ENCODE measurements at regions not wholly inside any gene's neighbourhood (a gene's known extent, or its start where the extent isn't known, plus 50 kb on each side); places are given as distances from the start of the nearest gene placed in this dataset.

GRCh38 chr7:71017602-71018001, 114.3 kb upstream of the GALNT17 start:
- no peak for TF ChIP-seq CTCF (IDR thresholded peaks at IDR 0.05)
- no peak for TF ChIP-seq POLR2A (IDR thresholded peaks at IDR 0.05)
- TF ChIP-seq POLR2AphosphoS5 (IDR thresholded peaks at IDR 0.05): no peak
